ENCODE measurements at regions not wholly inside any gene's neighbourhood (a gene's known extent, or its start where the extent isn't known, plus 50 kb on each side); places are given as distances from the start of the nearest gene placed in this dataset.
"Not testable (repeated sequence)": the region's sequence is repeated elsewhere in the genome, so short reads cannot be mapped to it uniquely, and the experiment has no call there.

GRCh38 chr14:83559721-83560120, 1970.2 kb upstream of the FLRT2 start:
- peak; percentile 1 for DNase-seq (ENCODE audit: low spot score)

- DNase-seq (ENCODE audit: low spot score), result no peak
These were observed 1968.7 kb upstream of the FLRT2 start for GRCh38 chr14:83561261-83561660.

- DNase-seq (ENCODE audit: low spot score), result no peak
These were observed 1963.4 kb upstream of the FLRT2 start for GRCh38 chr14:83566567-83566966.

- no peak for DNase-seq (ENCODE audit: low spot score)
These were observed 1961.8 kb upstream of the FLRT2 start for GRCh38 chr14:83568141-83568540.

GRCh38 chr14:83575301-83575700, 1954.6 kb upstream of the FLRT2 start:
- DNase-seq (ENCODE audit: low spot score), result no peak

GRCh38 chr14:83583201-83583600, 1946.7 kb upstream of the FLRT2 start:
- no peak for DNase-seq (ENCODE audit: low spot score)

GRCh38 chr14:83594874-83595273, 1935.1 kb upstream of the FLRT2 start:
- no peak for DNase-seq (ENCODE audit: low spot score)

- no peak for DNase-seq (ENCODE audit: low spot score)
These were observed 1922.3 kb upstream of the FLRT2 start for GRCh38 chr14:83607682-83608081.

- DNase-seq (ENCODE audit: low spot score), result no peak
These were observed 1918.5 kb upstream of the FLRT2 start for GRCh38 chr14:83611491-83611890.

- DNase-seq (ENCODE audit: low spot score), result no peak
These were observed 1918.0 kb upstream of the FLRT2 start for GRCh38 chr14:83611906-83612390.

GRCh38 chr14:83614956-83615355, 1915.0 kb upstream of the FLRT2 start:
- DNase-seq (ENCODE audit: low spot score), result no peak

- DNase-seq (ENCODE audit: low spot score), result no peak
These were observed 1905.4 kb upstream of the FLRT2 start for GRCh38 chr14:83624541-83624940.

GRCh38 chr14:83632375-83632774, 1897.6 kb upstream of the FLRT2 start:
- DNase-seq (ENCODE audit: low spot score), result no peak

GRCh38 chr14:83638748-83639504, 1891.0 kb upstream of the FLRT2 start:
- DNase-seq (ENCODE audit: low spot score), result no peak

- not testable (repeated sequence) for DNase-seq (ENCODE audit: low spot score)
These were observed 1890.5 kb upstream of the FLRT2 start for GRCh38 chr14:83639505-83639875.

- DNase-seq (ENCODE audit: low spot score), result no peak
These were observed 1883.7 kb upstream of the FLRT2 start for GRCh38 chr14:83646228-83646627.

GRCh38 chr14:83660597-83660996, 1869.3 kb upstream of the FLRT2 start:
- no peak for DNase-seq (ENCODE audit: low spot score)

- DNase-seq (ENCODE audit: low spot score), result no peak
These were observed 1865.6 kb upstream of the FLRT2 start for GRCh38 chr14:83664389-83664788.

- no peak for DNase-seq (ENCODE audit: low spot score)
These were observed 1840.7 kb upstream of the FLRT2 start for GRCh38 chr14:83689265-83689664.

- DNase-seq (ENCODE audit: low spot score), result no peak
These were observed 1832.8 kb upstream of the FLRT2 start for GRCh38 chr14:83697099-83697498.

GRCh38 chr14:83702619-83703018, 1827.3 kb upstream of the FLRT2 start:
- no peak for DNase-seq (ENCODE audit: low spot score)

- DNase-seq (ENCODE audit: low spot score), result no peak
These were observed 1823.6 kb upstream of the FLRT2 start for GRCh38 chr14:83706231-83706954.

- no peak for DNase-seq (ENCODE audit: low spot score)
These were observed 1822.9 kb upstream of the FLRT2 start for GRCh38 chr14:83707056-83707455.

GRCh38 chr14:83709116-83709515, 1820.8 kb upstream of the FLRT2 start:
- DNase-seq (ENCODE audit: low spot score), result no peak
